AG04449 (cell line): ENCODE measurements at regions not wholly inside any gene's neighbourhood (a gene's known extent, or its start where the extent isn't known, plus 50 kb on each side); places are given as distances from the start of the nearest gene placed in this dataset.

Experiments used
- CTCF ChIA-PET: fragments of 350-600 bp; formaldehyde crosslinking; extraction: SDS; loops from one replicate; lab custom pipeline; 2021; ENCODE audit warnings: antibody characterized with exemption; lab: Yijun Ruan, JAX
- POLR2A ChIA-PET: fragments of 400-600, 350-600 bp; formaldehyde crosslinking; extraction: SDS; loops from one replicate; lab custom pipeline; 2020; ENCODE audit warnings: antibody characterized with exemption, inconsistent platforms; lab: Yijun Ruan, JAX
- DNase-seq: peaks from one replicate; pipeline ENCODE4 v3.0.0-alpha.2; 2010; ENCODE audit warnings: low read depth, low spot score
- H3K4me3 ChIP-seq: 2 replicates; pipeline ENCODE4 v1.5.1; 2011; ENCODE audit warnings: low read depth, mild to moderate bottlenecking, control low read depth, low read length
- TF ChIP-seq, protein P1 (sequence below): IDR thresholded peaks from one replicate; pipeline ENCODE4 v1.5.1; 2011; ENCODE audit warnings: mild to moderate bottlenecking, moderate library complexity, low read length, control low read depth, inconsistent platforms; ENCODE audit not compliant: insufficient read depth; ENCODE audit errors: missing control alignments

DNA sequence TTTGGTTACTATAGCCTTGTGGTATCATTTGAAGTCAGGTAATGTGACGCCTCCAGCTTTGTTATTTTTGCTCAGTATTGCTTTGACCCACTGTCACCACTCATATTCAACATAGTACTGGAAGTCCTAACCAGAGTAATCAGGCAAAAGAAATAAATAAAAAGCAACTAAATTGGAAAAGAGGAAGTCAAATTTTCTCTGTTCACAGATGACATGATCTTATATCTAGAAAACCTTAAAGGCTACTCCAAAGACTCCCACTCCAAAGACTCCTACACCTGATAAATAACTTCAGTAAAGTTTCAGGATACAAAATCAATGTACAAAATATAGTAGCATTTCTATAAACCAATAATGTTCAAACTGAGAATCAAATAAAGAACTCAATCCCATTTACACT is 348.6 kb downstream of the CXXC4 start:
- CTCF ChIA-PET = no interaction called here
- TF ChIP-seq, protein P1, sequence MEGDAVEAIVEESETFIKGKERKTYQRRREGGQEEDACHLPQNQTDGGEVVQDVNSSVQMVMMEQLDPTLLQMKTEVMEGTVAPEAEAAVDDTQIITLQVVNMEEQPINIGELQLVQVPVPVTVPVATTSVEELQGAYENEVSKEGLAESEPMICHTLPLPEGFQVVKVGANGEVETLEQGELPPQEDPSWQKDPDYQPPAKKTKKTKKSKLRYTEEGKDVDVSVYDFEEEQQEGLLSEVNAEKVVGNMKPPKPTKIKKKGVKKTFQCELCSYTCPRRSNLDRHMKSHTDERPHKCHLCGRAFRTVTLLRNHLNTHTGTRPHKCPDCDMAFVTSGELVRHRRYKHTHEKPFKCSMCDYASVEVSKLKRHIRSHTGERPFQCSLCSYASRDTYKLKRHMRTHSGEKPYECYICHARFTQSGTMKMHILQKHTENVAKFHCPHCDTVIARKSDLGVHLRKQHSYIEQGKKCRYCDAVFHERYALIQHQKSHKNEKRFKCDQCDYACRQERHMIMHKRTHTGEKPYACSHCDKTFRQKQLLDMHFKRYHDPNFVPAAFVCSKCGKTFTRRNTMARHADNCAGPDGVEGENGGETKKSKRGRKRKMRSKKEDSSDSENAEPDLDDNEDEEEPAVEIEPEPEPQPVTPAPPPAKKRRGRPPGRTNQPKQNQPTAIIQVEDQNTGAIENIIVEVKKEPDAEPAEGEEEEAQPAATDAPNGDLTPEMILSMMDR = no peak
- DNase-seq = no peak
- H3K4me3 ChIP-seq = no peak overlapping the region
- POLR2A ChIA-PET = no interaction called here

DNA sequence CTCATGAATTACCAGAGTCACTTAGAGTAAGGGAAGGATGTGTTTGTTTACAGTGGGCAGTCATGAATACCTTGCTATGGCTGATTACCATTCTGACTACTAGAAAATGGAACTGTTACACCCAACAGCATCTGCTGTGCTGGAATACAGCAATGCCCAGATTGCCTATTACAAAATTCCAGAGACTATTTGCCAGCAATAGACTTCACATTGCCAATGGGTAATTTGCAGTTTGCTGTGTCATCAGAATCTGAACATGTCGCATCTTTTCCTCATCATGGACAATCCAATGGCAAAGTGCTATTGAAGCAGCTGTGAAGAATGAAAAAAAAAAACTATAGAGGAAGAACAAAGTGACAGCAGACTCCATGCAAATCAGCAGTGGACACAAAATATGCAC is 356.6 kb downstream of the CXXC4 start:
- no peak overlapping the region for H3K4me3 ChIP-seq
- DNase-seq = no peak
- TF ChIP-seq, protein P1 = no peak
- ChIA-PET CTCF (no interaction called here), POLR2A (no interaction called here)

DNA sequence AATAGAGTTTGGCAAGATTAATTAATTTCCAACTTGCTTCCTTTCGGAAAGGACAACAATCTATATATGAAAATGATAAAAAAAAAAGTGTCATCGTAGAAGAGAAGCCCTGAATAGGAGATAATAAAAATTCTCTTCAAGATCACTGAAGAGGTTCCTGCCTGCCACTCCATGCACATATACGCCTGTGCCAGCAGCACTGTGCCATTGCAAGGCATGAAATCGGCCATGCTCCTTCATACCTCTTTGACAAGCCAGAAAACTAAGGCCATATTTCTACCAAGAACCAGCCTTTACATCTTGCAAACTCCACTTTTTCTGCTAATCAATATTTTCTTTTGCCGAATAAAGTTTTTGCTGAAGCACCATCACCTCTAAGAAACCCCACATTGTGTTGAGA is 365.5 kb downstream of the CXXC4 start:
- DNase-seq = no peak
- ChIA-PET POLR2A (no interaction called here), CTCF (no interaction called here)
- TF ChIP-seq, protein P1 = no peak
- no peak overlapping the region for H3K4me3 ChIP-seq

DNA sequence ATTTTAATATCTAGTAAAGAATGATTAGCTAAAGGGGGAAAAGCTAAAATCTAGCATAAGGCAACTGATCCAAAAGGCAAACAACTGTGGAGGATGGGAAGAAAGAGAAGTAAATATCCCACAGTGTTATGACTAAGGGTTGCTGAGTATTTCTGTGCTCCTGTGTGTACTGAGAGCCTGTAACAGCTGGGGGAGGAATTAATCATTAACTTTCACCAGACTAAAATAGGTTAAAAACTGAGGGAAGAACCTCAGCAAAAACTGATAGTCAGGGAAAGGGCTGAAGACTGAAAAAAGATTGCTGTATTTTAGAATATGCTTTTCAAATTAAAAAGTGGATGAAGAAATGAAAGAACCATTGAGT is 365.9 kb downstream of the CXXC4 start:
- no peak overlapping the region for H3K4me3 ChIP-seq
- TF ChIP-seq, protein P1 = no peak
- ChIA-PET CTCF (no interaction called here), POLR2A (no interaction called here)
- no peak for DNase-seq

DNA sequence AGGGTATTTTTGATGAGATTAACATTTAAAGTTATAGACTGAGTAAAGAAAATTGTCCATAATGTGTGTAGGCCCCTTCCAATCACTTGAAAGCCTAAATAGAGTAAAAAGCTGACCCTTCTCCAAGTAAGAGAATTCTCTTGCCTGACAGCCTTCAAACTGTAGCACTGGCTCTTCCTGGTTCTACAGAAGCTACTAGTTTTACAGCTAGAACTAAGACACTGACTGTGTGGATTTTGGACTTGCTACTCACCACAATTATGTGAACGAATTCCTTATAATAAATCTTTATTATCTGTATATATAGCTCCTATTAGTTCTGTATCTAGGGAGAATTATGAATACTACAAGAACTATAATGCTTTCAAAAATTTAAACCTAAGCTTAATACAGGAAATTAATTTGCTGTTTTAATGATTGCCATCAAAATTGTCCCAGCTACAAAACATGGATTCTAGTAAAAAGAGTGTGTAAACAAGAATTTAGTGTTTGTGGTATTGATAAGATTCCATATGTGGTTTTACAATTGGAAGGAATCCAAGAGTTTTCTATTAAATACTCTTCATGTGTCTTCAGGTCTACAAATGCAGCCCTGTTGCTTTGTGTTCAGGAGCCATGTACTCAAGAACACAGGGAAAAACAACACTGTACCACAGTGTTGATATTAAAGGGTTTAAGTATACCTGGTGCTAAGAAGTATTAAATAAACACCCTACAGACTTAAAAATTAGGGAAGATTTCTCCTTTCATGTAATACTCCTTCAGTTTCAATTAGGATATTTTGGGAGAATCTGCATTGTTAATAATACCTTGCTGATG is 366.5 kb downstream of the CXXC4 start:
- no peak overlapping the region for H3K4me3 ChIP-seq
- TF ChIP-seq, protein P1 = no peak
- POLR2A ChIA-PET = no interaction called here
- CTCF ChIA-PET = no interaction called here
- no peak for DNase-seq

DNA sequence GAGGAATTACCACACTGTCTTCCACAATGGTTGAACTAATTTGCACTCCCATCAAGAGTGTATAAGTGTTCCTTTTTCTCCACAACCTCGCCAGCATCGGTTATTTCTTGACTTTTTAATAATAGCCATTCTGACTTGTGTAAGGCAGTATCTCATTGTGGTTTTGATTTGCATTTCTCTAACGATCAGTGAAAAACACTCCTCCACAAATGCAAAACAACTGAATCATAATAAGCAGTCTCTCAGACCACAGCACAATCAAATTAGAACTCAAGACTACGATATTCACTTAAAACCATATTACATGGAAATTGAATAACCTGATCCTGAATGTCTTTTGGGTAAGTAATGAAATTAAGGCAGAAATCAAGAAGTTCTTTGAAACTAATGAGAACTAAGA is 371.7 kb downstream of the CXXC4 start:
- no peak for DNase-seq
- TF ChIP-seq, protein P1 = no peak
- no peak overlapping the region for H3K4me3 ChIP-seq
- ChIA-PET CTCF (no interaction called here), POLR2A (no interaction called here)
